Ascending aorta (tissue), 2 donors: ENCODE measurements at regions not wholly inside any gene's neighbourhood (a gene's known extent, or its start where the extent isn't known, plus 50 kb on each side); places are given as distances from the start of the nearest gene placed in this dataset.

Experiments used
- DNase-seq, 2 donors: peaks; one replicate each; pipeline ENCODE4 v3.0.0-alpha.2; 2019; ENCODE audit warnings: low spot score in 2 of 2
- H3K27ac ChIP-seq, 2 donors: fragments of 200-600 bp; sonication (generic); one replicate each; pipeline ENCODE4 v1.5.1; 2016 to 2017; ENCODE audit warnings: mild to moderate bottlenecking in 1 of 2
- H3K27me3 ChIP-seq: fragments of 200-600 bp; sonication (generic); one replicate; pipeline ENCODE4 v1.5.1; 2017
- H3K36me3 ChIP-seq, 2 donors: fragments of 200-600 bp; sonication (generic); one replicate each; pipeline ENCODE4 v1.5.1; 2016
- H3K4me1 ChIP-seq, 2 donors: fragments of 200-600 bp; sonication (generic); one replicate each; pipeline ENCODE4 v1.5.1; 2016 to 2017; ENCODE audit warnings: mild to moderate bottlenecking in 1 of 2
- H3K4me3 ChIP-seq, 2 donors: fragments of 200-600 bp; sonication (generic); one replicate each; pipeline ENCODE4 v1.5.1; 2016 to 2017; ENCODE audit warnings: mild to moderate bottlenecking in 1 of 2
- H3K9me3 ChIP-seq, 2 donors: fragments of 200-600 bp; sonication (generic); one replicate each; pipeline ENCODE4 v1.5.1; 2016
- intact Hi-C: fragments of 100-400 bp; cut with DNase I; formaldehyde crosslinking; loops from one replicate; pipeline ENCODE4 v1.15.1; 2023
- TF ChIP-seq, protein P1 (sequence below), 3 experiments: fragments of 200-600 bp in 2 of 3; fragments of 450-650 bp in 1 of 3; sonication (generic) in 2 of 3; IDR thresholded peaks; one replicate each; pipeline ENCODE4 v1.5.1; 2016 to 2019; ENCODE audit warnings: antibody characterized with exemption in 3 of 3, mild to moderate bottlenecking in 1 of 3, moderate library complexity in 1 of 3

DNA sequence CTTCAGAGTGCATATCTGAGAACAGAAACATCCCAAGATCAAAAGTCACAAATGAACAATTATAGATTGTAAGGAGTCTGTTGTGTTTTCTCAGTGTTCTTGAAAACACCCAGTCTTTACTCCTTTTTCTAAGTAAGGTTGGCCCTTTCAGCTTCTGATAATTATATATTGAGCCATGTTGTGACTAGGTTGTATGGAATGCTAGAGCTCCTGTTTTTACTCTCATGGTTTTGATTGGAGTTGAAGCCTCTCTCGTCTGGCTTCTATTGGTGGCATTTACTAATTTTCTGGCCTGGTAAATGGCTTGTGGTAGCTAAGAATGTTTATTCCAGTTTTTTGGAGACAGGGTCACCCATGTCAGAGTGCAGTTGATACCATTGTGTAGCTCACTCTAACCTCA, 84.7 kb downstream of the NDUFS5 start:
- intact Hi-C loops, result loop anchor here (2.0 kb wide), 1 partner anchor 22 kb away; no protein-coding TSS in a partner anchor
- no peaks in the 10 kb centered on the region for H3K27me3 ChIP-seq
- peaks cover 8 to 72% of the 10 kb centered on the region in 2 donors for H3K4me1 ChIP-seq
- TF ChIP-seq, protein P1, sequence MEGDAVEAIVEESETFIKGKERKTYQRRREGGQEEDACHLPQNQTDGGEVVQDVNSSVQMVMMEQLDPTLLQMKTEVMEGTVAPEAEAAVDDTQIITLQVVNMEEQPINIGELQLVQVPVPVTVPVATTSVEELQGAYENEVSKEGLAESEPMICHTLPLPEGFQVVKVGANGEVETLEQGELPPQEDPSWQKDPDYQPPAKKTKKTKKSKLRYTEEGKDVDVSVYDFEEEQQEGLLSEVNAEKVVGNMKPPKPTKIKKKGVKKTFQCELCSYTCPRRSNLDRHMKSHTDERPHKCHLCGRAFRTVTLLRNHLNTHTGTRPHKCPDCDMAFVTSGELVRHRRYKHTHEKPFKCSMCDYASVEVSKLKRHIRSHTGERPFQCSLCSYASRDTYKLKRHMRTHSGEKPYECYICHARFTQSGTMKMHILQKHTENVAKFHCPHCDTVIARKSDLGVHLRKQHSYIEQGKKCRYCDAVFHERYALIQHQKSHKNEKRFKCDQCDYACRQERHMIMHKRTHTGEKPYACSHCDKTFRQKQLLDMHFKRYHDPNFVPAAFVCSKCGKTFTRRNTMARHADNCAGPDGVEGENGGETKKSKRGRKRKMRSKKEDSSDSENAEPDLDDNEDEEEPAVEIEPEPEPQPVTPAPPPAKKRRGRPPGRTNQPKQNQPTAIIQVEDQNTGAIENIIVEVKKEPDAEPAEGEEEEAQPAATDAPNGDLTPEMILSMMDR (IDR thresholded peaks at IDR 0.05), result no peak
- no peaks in the 10 kb centered on the region for H3K9me3 ChIP-seq
- no peaks in the 10 kb centered on the region for H3K36me3 ChIP-seq
- H3K4me3 ChIP-seq, result no peak overlapping the region
- DNase-seq, result no peak
- peak overlapping the region; percentile 86 to 95 for H3K27ac ChIP-seq

DNA sequence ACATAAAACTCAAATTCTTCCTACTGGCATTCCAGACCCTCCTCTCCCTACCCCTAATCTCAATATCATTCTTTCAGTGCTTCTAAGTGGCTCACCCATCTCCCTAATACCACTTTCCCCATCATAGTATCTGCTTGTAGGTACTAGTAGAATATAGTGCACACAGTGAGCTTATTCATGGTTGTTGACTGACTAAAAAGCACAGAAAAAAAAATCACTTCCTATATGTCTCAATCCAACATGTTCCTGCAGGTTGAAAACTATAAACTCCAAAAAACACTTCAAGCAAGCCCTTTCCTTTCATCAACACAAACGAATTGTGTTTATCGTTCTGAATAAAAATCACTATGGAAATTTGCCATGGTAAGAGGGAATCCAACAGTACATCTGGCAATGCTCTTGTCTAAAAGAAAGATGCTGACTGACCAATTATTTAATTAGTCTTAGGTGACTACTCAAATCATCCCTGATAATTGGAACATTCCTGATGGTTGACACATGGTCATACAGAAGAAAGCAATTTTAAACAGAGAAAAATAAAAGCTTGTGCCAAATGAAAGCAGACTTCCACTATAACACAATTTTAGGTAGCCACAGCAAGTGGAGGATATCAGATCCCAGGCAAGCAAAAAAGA, 87.1 kb downstream of the NDUFS5 start:
- no peaks in the 10 kb centered on the region for H3K36me3 ChIP-seq
- H3K9me3 ChIP-seq, result no peaks in the 10 kb centered on the region
- DNase-seq, result no peak
- peak overlapping the region; percentile 24 to 86 for H3K27ac ChIP-seq
- H3K4me3 ChIP-seq, result no peak overlapping the region
- H3K4me1 ChIP-seq, result peaks cover 8 to 62% of the 10 kb centered on the region in 2 donors
- intact Hi-C loops, result no loop called here
- TF ChIP-seq, protein P1 (IDR thresholded peaks at IDR 0.05), result no peak
- no peaks in the 10 kb centered on the region for H3K27me3 ChIP-seq

DNA sequence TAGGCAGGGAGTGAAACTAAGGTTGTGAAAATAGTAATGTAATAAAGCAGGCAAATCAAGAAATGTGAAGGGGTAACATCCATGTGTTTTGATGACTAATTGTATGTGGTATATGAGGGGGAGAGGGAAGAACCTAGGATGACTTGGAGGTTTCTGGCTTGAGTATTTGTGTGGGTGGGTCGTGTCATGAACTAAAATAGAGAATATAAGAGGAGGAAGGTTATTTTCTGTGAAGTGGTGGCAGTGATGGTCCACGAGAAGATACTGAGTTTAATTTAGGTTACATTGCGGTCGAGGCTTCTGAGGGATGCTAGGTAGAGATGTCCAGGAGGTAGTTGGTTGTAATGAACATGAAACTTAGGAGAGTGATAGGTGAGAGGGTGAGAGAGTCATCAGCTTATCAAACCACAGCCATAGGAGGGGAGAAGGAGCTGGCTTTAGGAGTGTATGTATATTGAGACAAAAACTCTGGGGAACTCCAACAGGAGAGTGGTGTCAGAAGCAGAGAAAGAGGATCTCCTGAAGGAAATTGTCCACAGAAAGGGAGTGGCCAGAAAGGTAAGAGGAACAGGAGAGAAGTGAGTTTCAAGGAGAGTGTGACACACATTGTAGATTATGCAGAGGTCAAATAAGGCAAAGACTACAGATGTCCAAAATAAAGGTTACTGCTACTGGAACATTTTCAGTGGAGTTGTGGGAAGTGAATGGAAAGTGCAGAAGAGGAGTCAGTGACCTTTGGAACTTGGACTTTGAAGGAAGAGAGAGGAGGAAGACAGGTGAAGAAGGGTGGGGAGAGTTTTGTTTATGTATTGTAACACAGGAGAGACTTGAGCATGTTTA, 89.0 kb upstream of the MACF1 start:
- TF ChIP-seq, protein P1 (IDR thresholded peaks at IDR 0.05), result no peak
- Histone ChIP-seq H3K36me3 (no peaks in the 10 kb centered on the region), H3K9me3 (no peaks in the 10 kb centered on the region), H3K27ac (no peak overlapping the region), H3K27me3 (no peaks in the 10 kb centered on the region), H3K4me1 (peaks cover 5 to 40% of the 10 kb centered on the region in 2 donors), H3K4me3 (no peak overlapping the region)
- DNase-seq, result no peak
- intact Hi-C loops, result no loop called here

DNA sequence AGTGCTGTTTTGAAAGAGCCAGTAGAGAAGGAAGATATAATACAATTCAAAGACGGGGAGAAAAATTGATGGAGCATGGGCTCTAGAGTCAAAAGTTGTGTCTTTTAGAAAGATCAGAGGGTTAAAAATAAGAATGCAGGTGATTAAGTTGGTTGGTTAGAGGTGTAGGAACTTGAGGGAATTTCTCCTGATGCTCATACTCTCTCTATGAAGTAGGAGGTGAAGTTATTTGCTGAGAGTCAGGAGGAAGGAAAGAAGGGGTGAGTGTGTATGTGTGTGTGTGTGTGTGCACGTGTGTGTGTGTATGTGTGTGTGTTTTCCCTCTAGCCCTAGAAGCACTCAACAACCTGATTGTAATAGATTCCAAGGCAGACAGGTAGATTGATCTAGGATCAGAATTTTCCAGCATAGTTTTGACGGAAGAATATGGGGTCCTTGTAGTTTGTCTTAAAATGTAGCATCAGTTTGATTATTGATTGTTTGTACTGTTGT, 88.3 kb upstream of the MACF1 start:
- Histone ChIP-seq H3K4me3 (no peak overlapping the region), H3K27me3 (no peaks in the 10 kb centered on the region), H3K36me3 (no peaks in the 10 kb centered on the region), H3K4me1 (peaks cover 2 to 34% of the 10 kb centered on the region in 2 donors), H3K27ac (no peak overlapping the region), H3K9me3 (no peaks in the 10 kb centered on the region)
- DNase-seq, result no peak
- intact Hi-C loops, result no loop called here
- TF ChIP-seq, protein P1 (IDR thresholded peaks at IDR 0.05), result no peak

DNA sequence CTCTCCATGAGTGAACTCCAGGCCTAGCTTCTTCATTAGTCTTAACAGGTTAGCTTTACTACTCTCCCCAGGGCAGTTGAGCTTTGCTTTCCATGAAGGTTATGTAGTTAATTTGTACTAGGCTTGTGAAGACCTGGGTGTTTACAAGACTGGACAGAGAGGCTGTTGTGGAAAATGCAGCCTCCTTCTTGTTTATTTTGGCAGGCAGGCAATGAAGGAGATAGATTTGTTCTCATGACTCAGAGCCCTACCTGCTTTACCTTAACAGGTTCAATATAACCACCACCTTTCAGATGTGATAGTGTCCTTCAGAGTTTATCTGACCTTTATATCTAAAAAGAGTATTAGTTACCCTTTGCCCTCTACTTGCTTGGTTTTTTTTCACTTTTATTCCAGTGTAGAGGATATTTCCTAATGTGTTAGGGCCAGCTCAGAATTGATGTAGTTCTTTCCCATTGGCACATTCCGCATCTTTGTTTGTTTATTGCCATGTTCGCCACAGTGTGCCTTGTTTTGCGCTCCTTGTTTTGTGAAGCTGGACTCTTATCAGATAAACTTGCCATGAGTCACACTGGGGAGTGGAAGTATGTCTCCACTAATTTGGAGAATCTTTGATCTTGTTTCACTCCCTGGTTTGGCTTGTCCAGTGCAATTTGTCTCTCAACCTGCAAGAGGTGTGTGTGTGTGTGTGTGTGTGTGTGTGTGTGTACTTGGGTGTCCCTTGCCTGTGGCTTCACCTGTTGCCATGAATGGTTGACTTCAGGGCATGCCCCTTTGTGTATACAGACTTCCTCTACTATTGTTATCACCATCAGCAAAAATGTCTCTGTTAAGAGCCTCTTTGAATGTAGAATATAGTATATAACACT, 87.4 kb upstream of the MACF1 start:
- no peaks in the 10 kb centered on the region for H3K27me3 ChIP-seq
- no peaks in the 10 kb centered on the region for H3K36me3 ChIP-seq
- intact Hi-C loops, result no loop called here
- TF ChIP-seq, protein P1 (IDR thresholded peaks at IDR 0.05), result no peak
- no peak overlapping the region for H3K4me3 ChIP-seq
- no peak overlapping the region for H3K27ac ChIP-seq
- DNase-seq, result no peak
- peaks cover 0 to 25% of the 10 kb centered on the region in 2 donors for H3K4me1 ChIP-seq
- no peaks in the 10 kb centered on the region for H3K9me3 ChIP-seq
